Ishikawa (cell line): ENCODE measurements at regions not wholly inside any gene's neighbourhood (a gene's known extent, or its start where the extent isn't known, plus 50 kb on each side); places are given as distances from the start of the nearest gene placed in this dataset.

ENCODE experiments used
- CEBPB ChIP-seq: IDR thresholded peaks from 2 replicates; pipeline ENCODE4 v1.6.1; 2012
- CREB1 ChIP-seq: IDR thresholded peaks from 2 replicates; pipeline ENCODE4 v1.6.1; 2012; ENCODE audit warnings: low read depth
- EGR1 ChIP-seq: IDR thresholded peaks from 2 replicates; pipeline ENCODE4 v1.6.1; 2012
- EP300 ChIP-seq: IDR thresholded peaks from 2 replicates; pipeline ENCODE4 v1.6.1; 2012; ENCODE audit warnings: borderline replicate concordance
- FOXM1 ChIP-seq: IDR thresholded peaks from 2 replicates; pipeline ENCODE4 v1.6.1; 2012; ENCODE audit warnings: low read depth, borderline replicate concordance
- MAX ChIP-seq: IDR thresholded peaks from 2 replicates; pipeline ENCODE4 v1.6.1; 2012
- NFIC ChIP-seq: IDR thresholded peaks from 2 replicates; pipeline ENCODE4 v1.6.1; 2012
- RAD21 ChIP-seq: IDR thresholded peaks from 2 replicates; pipeline ENCODE4 v1.6.1; 2012; ENCODE audit warnings: low read depth
- REST ChIP-seq: IDR thresholded peaks from 2 replicates; pipeline ENCODE4 v1.6.1; 2012; ENCODE audit warnings: low read depth, mild to moderate bottlenecking
- TAF1 ChIP-seq: IDR thresholded peaks from 2 replicates; pipeline ENCODE4 v1.6.1; 2012; ENCODE audit warnings: low read depth, mild to moderate bottlenecking
- TCF12 ChIP-seq: IDR thresholded peaks from 2 replicates; pipeline ENCODE4 v1.6.1; 2012; ENCODE audit warnings: low read depth
- TEAD4 ChIP-seq: IDR thresholded peaks from 2 replicates; pipeline ENCODE4 v1.6.1; 2012
- USF1 ChIP-seq: IDR thresholded peaks from 2 replicates; pipeline ENCODE4 v1.6.1; 2012
- YY1 ChIP-seq: IDR thresholded peaks from 2 replicates; pipeline ENCODE4 v1.6.1; 2012; ENCODE audit warnings: low read depth
- ZBTB7A ChIP-seq: IDR thresholded peaks from 2 replicates; pipeline ENCODE4 v1.6.1; 2012; ENCODE audit warnings: low read depth

GRCh38 chr10:113269333-113269732 lies 283.5 kb upstream of the HABP2 start:
- TF ChIP-seq MAX (no peak), TCF12 (no peak), ZBTB7A (no peak), YY1 (no peak), NFIC (no peak), TEAD4 (no peak), RAD21 (no peak), REST (no peak)

- TF ChIP-seq TEAD4 (no peak), USF1 (no peak), EP300 (no peak), EGR1 (no peak), TAF1 (no peak), MAX (no peak)
These were observed 280.3 kb upstream of the HABP2 start for GRCh38 chr10:113272511-113272910.

GRCh38 chr10:113273181-113274163 lies 279.4 kb upstream of the HABP2 start:
- no peak for TF ChIP-seq USF1
- no peak for TF ChIP-seq CREB1
- no peak for TF ChIP-seq FOXM1
- no peak for TF ChIP-seq CEBPB
- no peak for TF ChIP-seq TAF1
- TF ChIP-seq TCF12: no peak
- TF ChIP-seq MAX: no peak
- no peak for TF ChIP-seq TEAD4
- no peak for TF ChIP-seq REST
- TF ChIP-seq RAD21: no peak
- no peak for TF ChIP-seq ZBTB7A
- TF ChIP-seq EGR1: no peak
- TF ChIP-seq YY1: no peak
- no peak for TF ChIP-seq NFIC
- no peak for TF ChIP-seq EP300

GRCh38 chr10:113274176-113274829 lies 278.6 kb upstream of the HABP2 start:
- TF ChIP-seq TAF1 (no peak), ZBTB7A (no peak), CEBPB (no peak), USF1 (no peak), FOXM1 (no peak), EP300 (no peak), YY1 (no peak), CREB1 (no peak), TCF12 (no peak), EGR1 (no peak), MAX (no peak), TEAD4 (no peak), REST (no peak), NFIC (no peak), RAD21 (no peak)
